H9 (cell line): ENCODE measurements at regions not wholly inside any gene's neighbourhood (a gene's known extent, or its start where the extent isn't known, plus 50 kb on each side); places are given as distances from the start of the nearest gene placed in this dataset.

Experiments used
- DNase-seq: peaks from one replicate; pipeline ENCODE4 v3.0.0-alpha.2; 2017
- H2AFZ ChIP-seq: one replicate; pipeline ENCODE4 v1.6.1; 2013; ENCODE audit warnings: mild to moderate bottlenecking, low read length, control low read depth, moderate library complexity
- H2AK5ac ChIP-seq: 2 replicates; pipeline ENCODE4 v1.6.1; 2013; ENCODE audit warnings: low read length, control low read depth, mixed read lengths; ENCODE audit not compliant: insufficient read length
- H2BK120ac ChIP-seq: one replicate; pipeline ENCODE4 v1.6.1; 2013; ENCODE audit warnings: low read depth, mild to moderate bottlenecking, low read length, control low read depth, inconsistent platforms; ENCODE audit not compliant: poor library complexity, severe bottlenecking
- H2BK12ac ChIP-seq: 2 replicates; pipeline ENCODE4 v1.6.1; 2013; ENCODE audit warnings: low read length, control low read depth, mixed read lengths, low read depth; ENCODE audit not compliant: insufficient read length
- H2BK15ac ChIP-seq: 2 replicates; pipeline ENCODE4 v1.6.1; 2013; ENCODE audit warnings: low read depth, low read length, control low read depth
- H2BK20ac ChIP-seq: one replicate; pipeline ENCODE4 v1.6.1; 2013; ENCODE audit warnings: low read depth, mild to moderate bottlenecking, low read length, control low read depth, inconsistent platforms; ENCODE audit not compliant: poor library complexity, severe bottlenecking
- H2BK5ac ChIP-seq: 2 replicates; pipeline ENCODE4 v1.6.1; 2013; ENCODE audit warnings: low read length, control low read depth, mixed read lengths; ENCODE audit not compliant: insufficient read length
- H3K14ac ChIP-seq: 2 replicates; pipeline ENCODE4 v1.6.1; 2013; ENCODE audit warnings: low read length, control low read depth; ENCODE audit not compliant: insufficient read depth
- H3K18ac ChIP-seq: 2 replicates; pipeline ENCODE4 v1.6.1; 2013; ENCODE audit warnings: low read depth, mild to moderate bottlenecking, mixed read lengths, low read length, control low read depth; ENCODE audit not compliant: insufficient read length
- H3K23ac ChIP-seq: 2 replicates; pipeline ENCODE4 v1.6.1; 2013; ENCODE audit warnings: low read length, control low read depth, mixed read lengths, low read depth; ENCODE audit not compliant: insufficient read length
- H3K23me2 ChIP-seq: 2 replicates; pipeline ENCODE4 v1.6.1; 2013; ENCODE audit warnings: low read depth, mild to moderate bottlenecking, mixed read lengths, low read length, control low read depth; ENCODE audit not compliant: insufficient read length, poor library complexity, severe bottlenecking
- H3K27ac ChIP-seq: 2 replicates; pipeline ENCODE4 v1.5.1; 2013; ENCODE audit warnings: low read length, control low read depth, mixed read lengths, low read depth; ENCODE audit not compliant: insufficient read length
- H3K27me3 ChIP-seq: 2 replicates; pipeline ENCODE4 v1.6.1; 2013; ENCODE audit warnings: low read length, control low read depth, inconsistent platforms; ENCODE audit not compliant: insufficient read depth
- H3K4ac ChIP-seq: 2 replicates; pipeline ENCODE4 v1.6.1; 2013; ENCODE audit warnings: low read depth, mild to moderate bottlenecking, control low read depth, inconsistent platforms, low read length, moderate library complexity
- H3K4me1 ChIP-seq: 2 replicates; pipeline ENCODE4 v1.6.1; 2013; ENCODE audit warnings: low read length, control low read depth, inconsistent platforms; ENCODE audit not compliant: insufficient read depth
- H3K4me2 ChIP-seq: 2 replicates; pipeline ENCODE4 v1.6.1; 2013; ENCODE audit warnings: low read length, control low read depth, mixed read lengths; ENCODE audit not compliant: insufficient read length, insufficient read depth
- H3K56ac ChIP-seq: 2 replicates; pipeline ENCODE4 v1.6.1; 2013; ENCODE audit warnings: low read depth, mild to moderate bottlenecking, mixed read lengths, low read length, control low read depth; ENCODE audit not compliant: insufficient read length
- H3K79me1 ChIP-seq: 2 replicates; pipeline ENCODE4 v1.6.1; 2013; ENCODE audit warnings: low read depth, mild to moderate bottlenecking, moderate library complexity, low read length, control low read depth, inconsistent platforms; ENCODE audit not compliant: insufficient read depth, poor library complexity, severe bottlenecking
- H3K79me2 ChIP-seq: 2 replicates; pipeline ENCODE4 v1.6.1; 2013; ENCODE audit warnings: low read length, control low read depth, inconsistent platforms; ENCODE audit not compliant: insufficient read depth
- H3K9ac ChIP-seq: 2 replicates; pipeline ENCODE4 v1.6.1; 2013; ENCODE audit warnings: low read length, control low read depth, mixed read lengths; ENCODE audit not compliant: insufficient read length; ENCODE audit errors: extremely low read depth
- H3K9me3 ChIP-seq: one replicate; pipeline ENCODE4 v1.6.1; 2013; ENCODE audit warnings: low read depth, low read length, inconsistent platforms; ENCODE audit not compliant: control insufficient read depth
- H3T11ph ChIP-seq: one replicate; pipeline ENCODE4 v1.6.1; 2013; ENCODE audit warnings: mild to moderate bottlenecking, low read length, control low read depth, inconsistent platforms
- H4K20me1 ChIP-seq: one replicate; pipeline ENCODE4 v1.6.1; 2013; ENCODE audit not compliant: control insufficient read depth, insufficient read length, insufficient read depth
- H4K5ac ChIP-seq: 2 replicates; pipeline ENCODE4 v1.6.1; 2013; ENCODE audit warnings: low read depth, mild to moderate bottlenecking, mixed read lengths, low read length, control low read depth; ENCODE audit not compliant: insufficient read length
- H4K8ac ChIP-seq: replicated peaks from 2 replicates; pipeline ENCODE4 v1.6.1; 2013; ENCODE audit warnings: low read length, control low read depth, mixed read lengths, low read depth; ENCODE audit not compliant: insufficient read length
- H4K91ac ChIP-seq: 2 replicates; pipeline ENCODE4 v1.6.1; 2013; ENCODE audit warnings: low read depth, mild to moderate bottlenecking, moderate library complexity, mixed read lengths, low read length, control low read depth; ENCODE audit not compliant: insufficient read length
- H3K27ac Mint-ChIP-seq, 3 experiments: 2 replicates in 2 of 3; 3 replicates in 1 of 3; pipeline ENCODE4 v1.8.0; 2020 to 2021; ENCODE audit warnings: mixed read lengths in 3 of 3, mild to moderate bottlenecking in 1 of 3, moderate library complexity in 1 of 3
- H3K27me3 Mint-ChIP-seq: 2 replicates; pipeline ENCODE4 v1.8.0; 2021; ENCODE audit warnings: low read depth, mild to moderate bottlenecking, moderate library complexity, mixed read lengths
- H3K36me3 Mint-ChIP-seq, 3 experiments: 2 replicates in 2 of 3; 3 replicates in 1 of 3; pipeline ENCODE4 v1.8.0; 2020 to 2021; ENCODE audit warnings: low read depth in 3 of 3, mixed read lengths in 3 of 3; ENCODE audit not compliant: insufficient read depth in 1 of 3
- H3K4me1 Mint-ChIP-seq, 2 experiments: 2 replicates each; pipeline ENCODE4 v1.8.0; 2020; ENCODE audit warnings: mixed read lengths in 2 of 2
- H3K4me3 Mint-ChIP-seq, 2 experiments: 2 replicates in 1 of 2; 3 replicates in 1 of 2; pipeline ENCODE4 v1.8.0; 2020 to 2021; ENCODE audit warnings: mild to moderate bottlenecking in 2 of 2, mixed read lengths in 2 of 2, moderate library complexity in 1 of 2
- H3K9me3 Mint-ChIP-seq, 2 experiments: 2 replicates in 1 of 2; 3 replicates in 1 of 2; pipeline ENCODE4 v1.8.0; 2020; ENCODE audit warnings: mild to moderate bottlenecking in 2 of 2, mixed read lengths in 2 of 2, moderate library complexity in 1 of 2
- CTCF ChIP-seq: fragments of 200-600 bp; sonication (generic); conservative IDR thresholded peaks from 3 replicates; pipeline ENCODE4 v1.8.0; 2021; ENCODE audit warnings: antibody characterized with exemption, mild to moderate bottlenecking
- WGBS: extraction: QIAGEN DNeasy Blood & Tissue Kit; methylation state at CpG from one replicate; pipeline ENCODE4 v1.1.7; 2013; ENCODE audit warnings: missing lambda C conversion rate, low lambda C conversion rate, mixed read lengths; ENCODE audit not compliant: insufficient read length; ENCODE audit errors: extremely low coverage; 5-methylcytosine and 5-hydroxymethylcytosine counted together

DNA sequence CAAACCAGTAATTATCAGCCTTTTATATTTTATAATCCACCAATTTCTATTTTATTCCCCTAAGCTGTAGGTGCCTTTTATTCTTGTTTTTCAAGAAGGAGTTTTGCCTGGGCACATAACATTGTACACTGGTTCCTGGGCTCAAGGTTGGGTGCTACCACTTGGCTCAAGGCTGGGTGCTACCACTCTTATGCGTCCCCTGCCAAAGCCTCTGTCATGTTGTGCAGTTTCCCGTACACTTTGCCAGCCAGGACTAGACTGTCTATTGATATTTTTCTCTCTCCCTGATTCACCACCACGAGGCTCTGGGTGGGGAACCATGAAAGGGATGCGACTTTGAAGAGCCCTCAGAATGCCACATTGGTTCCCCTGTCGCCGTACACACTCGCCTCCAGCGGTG lies 52.5 kb upstream of the VASH1 start:
- Histone ChIP-seq H2BK12ac (no peak overlapping the region), H2BK15ac (no peak overlapping the region), H3K4me1 (no peaks in the 10 kb centered on the region), H3K23ac (no peak overlapping the region), H3K14ac (no peak overlapping the region), H3K27me3 (no peaks in the 10 kb centered on the region), H4K8ac (no peak overlapping the region), H3K79me2 (no peaks in the 10 kb centered on the region), H4K5ac (no peak overlapping the region), H3K9ac (no peak overlapping the region), H2BK120ac (no peak overlapping the region), H2BK5ac (no peak overlapping the region), H4K91ac (no peak overlapping the region), H3T11ph (no peak overlapping the region), H2AFZ (no peak overlapping the region), H3K56ac (no peak overlapping the region), H3K4ac (no peak overlapping the region), H3K18ac (no peak overlapping the region), H2BK20ac (no peak overlapping the region), H3K4me2 (no peak overlapping the region), H3K23me2 (no peaks in the 10 kb centered on the region), H4K20me1 (no peaks in the 10 kb centered on the region), H2AK5ac (no peak overlapping the region), H3K9me3 (no peaks in the 10 kb centered on the region), H3K79me1 (no peaks in the 10 kb centered on the region), H3K27ac (no peak overlapping the region)
- H3K36me3 Mint-ChIP-seq, result no peaks in the 10 kb centered on the region
- H3K4me3 Mint-ChIP-seq, result no peak overlapping the region
- peaks cover 0 to 11% of the 10 kb centered on the region in 2 experiments; a peak in 1 of 4 replicates for H3K4me1 Mint-ChIP-seq
- no peak for DNase-seq
- H3K27me3 Mint-ChIP-seq, result peaks cover 5% of the 10 kb centered on the region; the same call in 1 of the 2 replicates
- no CpG with 5 or more reads among the region's 8 CpGs for WGBS
- TF ChIP-seq CTCF, result no peak
- no peak overlapping the region; a peak in 1 of 7 replicates for H3K27ac Mint-ChIP-seq
- H3K9me3 Mint-ChIP-seq, result no peaks in the 10 kb centered on the region; a peak in 1 of 5 replicates
